GM12864 (cell line): ENCODE measurements at regions not wholly inside any gene's neighbourhood (a gene's known extent, or its start where the extent isn't known, plus 50 kb on each side); places are given as distances from the start of the nearest gene placed in this dataset.

ENCODE experiments used
- DNase-seq: peaks from one replicate; pipeline ENCODE4 v3.0.0-alpha.2; 2011; ENCODE audit warnings: low read depth
- H3K4me3 ChIP-seq: 2 replicates; pipeline ENCODE4 v1.5.1; 2011; ENCODE audit warnings: mild to moderate bottlenecking, low read depth, low read length, control low read depth
- TF ChIP-seq, protein P1 (sequence below): IDR thresholded peaks from 2 replicates; pipeline ENCODE4 v1.5.1; 2011; ENCODE audit warnings: low read depth, mild to moderate bottlenecking, moderate library complexity, low read length, control low read depth, inconsistent platforms; ENCODE audit errors: missing control alignments

GRCh38 chr18:39969803-39970494 is 1985.1 kb upstream of the PIK3C3 start:
- TF ChIP-seq, protein P1, sequence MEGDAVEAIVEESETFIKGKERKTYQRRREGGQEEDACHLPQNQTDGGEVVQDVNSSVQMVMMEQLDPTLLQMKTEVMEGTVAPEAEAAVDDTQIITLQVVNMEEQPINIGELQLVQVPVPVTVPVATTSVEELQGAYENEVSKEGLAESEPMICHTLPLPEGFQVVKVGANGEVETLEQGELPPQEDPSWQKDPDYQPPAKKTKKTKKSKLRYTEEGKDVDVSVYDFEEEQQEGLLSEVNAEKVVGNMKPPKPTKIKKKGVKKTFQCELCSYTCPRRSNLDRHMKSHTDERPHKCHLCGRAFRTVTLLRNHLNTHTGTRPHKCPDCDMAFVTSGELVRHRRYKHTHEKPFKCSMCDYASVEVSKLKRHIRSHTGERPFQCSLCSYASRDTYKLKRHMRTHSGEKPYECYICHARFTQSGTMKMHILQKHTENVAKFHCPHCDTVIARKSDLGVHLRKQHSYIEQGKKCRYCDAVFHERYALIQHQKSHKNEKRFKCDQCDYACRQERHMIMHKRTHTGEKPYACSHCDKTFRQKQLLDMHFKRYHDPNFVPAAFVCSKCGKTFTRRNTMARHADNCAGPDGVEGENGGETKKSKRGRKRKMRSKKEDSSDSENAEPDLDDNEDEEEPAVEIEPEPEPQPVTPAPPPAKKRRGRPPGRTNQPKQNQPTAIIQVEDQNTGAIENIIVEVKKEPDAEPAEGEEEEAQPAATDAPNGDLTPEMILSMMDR: no peak
- H3K4me3 ChIP-seq: no peak overlapping the region
- no peak for DNase-seq

- no peak overlapping the region for H3K4me3 ChIP-seq
- no peak for DNase-seq
- TF ChIP-seq, protein P1: no peak
These were observed 1988.8 kb upstream of the PIK3C3 start for GRCh38 chr18:39966275-39966674.

GRCh38 chr18:39962546-39962945 is 1992.5 kb upstream of the PIK3C3 start:
- no peak overlapping the region for H3K4me3 ChIP-seq
- TF ChIP-seq, protein P1: no peak
- DNase-seq: no peak

DNA sequence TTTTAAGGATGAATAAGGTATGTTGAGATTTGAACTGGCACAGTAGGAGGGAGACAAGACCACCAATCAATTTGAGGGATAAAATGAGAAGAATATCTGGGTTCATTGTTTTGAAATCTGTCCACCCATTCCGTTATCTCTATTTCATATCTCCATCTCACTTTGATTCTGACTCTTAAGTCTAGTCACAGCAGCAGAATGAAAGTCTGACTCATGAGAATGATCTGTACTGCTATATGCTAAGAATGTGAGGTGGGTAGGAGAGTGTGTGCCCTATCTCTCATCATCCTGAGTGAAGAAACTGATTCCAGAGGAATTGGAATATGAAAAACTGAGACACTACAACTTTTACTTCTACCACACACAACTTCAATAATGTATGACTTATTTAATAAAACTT is 1994.5 kb upstream of the PIK3C3 start:
- H3K4me3 ChIP-seq: no peak overlapping the region
- TF ChIP-seq, protein P1: no peak
- DNase-seq: no peak

DNA sequence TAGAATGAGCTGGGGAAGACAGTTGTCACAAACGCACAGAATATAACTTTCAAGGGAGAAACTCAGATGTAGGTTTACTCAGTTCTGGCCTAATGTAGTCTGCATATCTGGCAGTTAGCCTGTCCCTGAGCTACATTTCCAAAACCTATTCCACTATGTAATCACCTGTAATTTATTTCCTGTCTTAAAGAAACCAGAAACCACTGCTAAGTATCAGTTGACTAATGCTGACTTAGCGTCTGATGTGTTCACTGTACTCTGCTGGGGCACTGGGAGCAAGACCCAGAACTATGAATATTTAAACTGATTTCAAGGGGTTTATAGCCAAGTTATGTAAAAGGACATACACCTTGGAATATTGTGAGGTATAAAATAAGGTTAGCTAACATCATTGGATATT is 1995.2 kb upstream of the PIK3C3 start:
- TF ChIP-seq, protein P1: no peak
- DNase-seq: no peak
- H3K4me3 ChIP-seq: no peak overlapping the region

GRCh38 chr18:39958876-39959275 is 1996.2 kb upstream of the PIK3C3 start:
- no peak overlapping the region for H3K4me3 ChIP-seq
- no peak for DNase-seq
- TF ChIP-seq, protein P1: no peak

DNA sequence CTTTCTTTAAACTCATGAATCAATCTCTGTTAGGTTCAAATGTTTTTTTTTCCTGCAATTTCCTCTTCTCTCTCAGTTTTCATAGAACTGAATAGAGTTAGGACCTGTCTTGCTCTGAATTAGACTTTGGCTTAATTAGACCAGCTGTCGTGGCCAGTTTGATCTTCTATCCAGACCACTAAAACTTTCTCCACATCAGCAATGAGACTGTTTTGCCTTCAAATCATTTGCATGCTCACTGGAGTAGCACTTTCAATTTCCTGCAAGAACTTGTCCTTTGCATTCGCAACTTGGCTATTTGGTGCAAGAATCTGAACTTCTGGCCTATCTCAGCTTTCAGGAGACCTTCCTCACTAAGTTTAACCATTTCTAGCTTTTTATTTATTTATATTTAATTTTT is 2002.2 kb upstream of the PIK3C3 start:
- H3K4me3 ChIP-seq: no peak overlapping the region
- TF ChIP-seq, protein P1: no peak
- no peak for DNase-seq
